ENCODE measurements at regions not wholly inside any gene's neighbourhood (a gene's known extent, or its start where the extent isn't known, plus 50 kb on each side); places are given as distances from the start of the nearest gene placed in this dataset.

DNA sequence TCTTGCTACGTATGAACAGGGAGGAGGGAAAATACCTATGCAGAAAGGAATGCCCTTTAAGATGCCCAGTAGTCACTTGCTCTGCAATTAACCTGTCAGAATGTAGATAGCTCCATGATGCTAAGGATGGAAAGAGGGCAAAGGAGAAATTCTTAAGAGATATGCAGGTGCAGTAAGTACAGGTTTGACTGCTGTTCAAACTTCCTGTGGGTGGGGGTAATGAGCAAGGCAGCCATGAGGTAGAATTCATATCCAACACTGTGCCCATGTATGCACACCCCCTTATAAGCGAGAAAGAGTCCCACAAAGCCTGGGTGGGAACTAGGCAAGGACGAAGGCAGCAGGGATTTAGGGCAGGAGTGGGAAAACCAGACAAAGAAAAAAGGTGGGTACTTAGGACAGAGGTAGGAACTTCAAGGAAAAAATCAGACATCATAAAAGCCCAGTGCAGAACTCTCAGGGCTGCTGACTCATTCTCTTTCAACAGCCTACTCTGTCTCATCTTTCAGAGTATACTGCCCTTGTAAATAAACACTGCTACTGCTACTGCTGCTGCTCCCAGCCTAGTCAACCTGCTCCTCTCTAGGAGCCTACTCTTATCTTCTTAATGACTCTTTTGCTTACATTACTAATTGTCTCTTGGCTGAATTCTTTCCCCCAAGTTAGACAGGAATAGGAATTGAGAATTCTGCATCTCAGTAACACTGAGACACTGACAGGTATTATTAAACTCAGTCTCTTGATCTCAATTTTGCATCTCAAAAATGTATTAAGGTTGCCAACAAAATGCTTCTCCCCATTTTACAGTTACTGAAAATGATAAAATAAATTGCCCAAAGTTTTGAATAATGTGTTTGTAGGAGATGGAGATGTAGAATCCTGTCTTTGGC lies 189.0 kb downstream of the PTH2R start:
- TF ChIP-seq, protein P1, sequence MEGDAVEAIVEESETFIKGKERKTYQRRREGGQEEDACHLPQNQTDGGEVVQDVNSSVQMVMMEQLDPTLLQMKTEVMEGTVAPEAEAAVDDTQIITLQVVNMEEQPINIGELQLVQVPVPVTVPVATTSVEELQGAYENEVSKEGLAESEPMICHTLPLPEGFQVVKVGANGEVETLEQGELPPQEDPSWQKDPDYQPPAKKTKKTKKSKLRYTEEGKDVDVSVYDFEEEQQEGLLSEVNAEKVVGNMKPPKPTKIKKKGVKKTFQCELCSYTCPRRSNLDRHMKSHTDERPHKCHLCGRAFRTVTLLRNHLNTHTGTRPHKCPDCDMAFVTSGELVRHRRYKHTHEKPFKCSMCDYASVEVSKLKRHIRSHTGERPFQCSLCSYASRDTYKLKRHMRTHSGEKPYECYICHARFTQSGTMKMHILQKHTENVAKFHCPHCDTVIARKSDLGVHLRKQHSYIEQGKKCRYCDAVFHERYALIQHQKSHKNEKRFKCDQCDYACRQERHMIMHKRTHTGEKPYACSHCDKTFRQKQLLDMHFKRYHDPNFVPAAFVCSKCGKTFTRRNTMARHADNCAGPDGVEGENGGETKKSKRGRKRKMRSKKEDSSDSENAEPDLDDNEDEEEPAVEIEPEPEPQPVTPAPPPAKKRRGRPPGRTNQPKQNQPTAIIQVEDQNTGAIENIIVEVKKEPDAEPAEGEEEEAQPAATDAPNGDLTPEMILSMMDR (conservative IDR thresholded peaks at IDR 0.05; ENCODE audit: low read length): no peak
- no peak for TF ChIP-seq EZH2phosphoT487 (IDR thresholded peaks at IDR 0.05; ENCODE audit: borderline replicate concordance, low read depth, low read length)
